Stomach (tissue), 4 donors: ENCODE measurements at regions not wholly inside any gene's neighbourhood (a gene's known extent, or its start where the extent isn't known, plus 50 kb on each side); places are given as distances from the start of the nearest gene placed in this dataset.

Experiments used
- CTCF ChIP-seq, 7 experiments: fragments of 450-650 bp in 4 of 7; fragments of 200-600 bp in 3 of 7; sonication (generic) in 3 of 7; IDR thresholded peaks; one replicate each; pipeline ENCODE4 v1.5.1; 2016 to 2019; ENCODE audit warnings: antibody characterized with exemption in 7 of 7, control low read depth in 2 of 7, mild to moderate bottlenecking in 1 of 7
- EP300 ChIP-seq: sonication (generic); formaldehyde crosslinking; IDR thresholded peaks from one replicate; pipeline ENCODE4 v1.6.1; 2017; ENCODE audit warnings: antibody characterized with exemption
- POLR2A ChIP-seq, 4 donors: fragments of 450-650 bp; IDR thresholded peaks; one replicate each; pipeline ENCODE4 v1.6.1; 2016; ENCODE audit warnings: antibody characterized with exemption in 4 of 4, control low read depth in 2 of 4, mild to moderate bottlenecking in 1 of 4, moderate library complexity in 1 of 4
- POLR2AphosphoS5 ChIP-seq, 3 donors: sonication (generic); formaldehyde crosslinking; IDR thresholded peaks; one replicate each; pipeline ENCODE4 v1.6.1; 2016; ENCODE audit warnings: antibody characterized with exemption in 3 of 3

GRCh38 chr10:9301148-9301547, 1246.7 kb downstream of the GATA3 start:
- TF ChIP-seq CTCF (IDR thresholded peaks at IDR 0.05) (no peak), POLR2A (IDR thresholded peaks at IDR 0.05) (no peak), EP300 (no peak), POLR2AphosphoS5 (IDR thresholded peaks at IDR 0.05) (no peak)
